SH-SY5Y (cell line): ENCODE measurements at regions not wholly inside any gene's neighbourhood (a gene's known extent, or its start where the extent isn't known, plus 50 kb on each side); places are given as distances from the start of the nearest gene placed in this dataset.

Experiments used
- GATA2 ChIP-seq: IDR thresholded peaks from 2 replicates; pipeline ENCODE4 v1.6.1; 2011; ENCODE audit warnings: mild to moderate bottlenecking, low read depth, low read length
- GATA3 ChIP-seq: IDR thresholded peaks from 2 replicates; pipeline ENCODE4 v1.6.1; 2011; ENCODE audit warnings: low read depth, mild to moderate bottlenecking, low read length, moderate library complexity

GRCh38 chr9:18061856-18062255 is 412.1 kb upstream of the ADAMTSL1 start:
- no peak for TF ChIP-seq GATA2
- TF ChIP-seq GATA3, result no peak
